HepG2 (cell line): ENCODE measurements at regions not wholly inside any gene's neighbourhood (a gene's known extent, or its start where the extent isn't known, plus 50 kb on each side); places are given as distances from the start of the nearest gene placed in this dataset.

Experiments
- ATAC-seq: fragments of 200-7000 bp; cut with Tn5 transposase; 3 replicates; pipeline ENCODE4 v1.9.1; 2020; ENCODE audit warnings: mild to moderate bottlenecking, moderate library complexity
- BruUV-seq: library from RNA; stranded (reverse); fragments of 400-500 nt; replicated peaks from 2 replicates; lab custom pipeline; 2021; lab: Mats Ljungman, UMichigan
- CTCF ChIA-PET: fragments of 300-600 bp; formaldehyde crosslinking; extraction: SDS; loops from one replicate; lab custom pipeline; 2021; ENCODE audit warnings: low total read pairs, inconsistent platforms, low intra/inter-chr PET ratio; lab: Yijun Ruan, JAX
- POLR2A ChIA-PET: fragments of 350-600 bp; sonication (Branson Sonifier 250); formaldehyde crosslinking; loops from one replicate; lab custom pipeline; 2020; ENCODE audit warnings: antibody characterized with exemption, inconsistent platforms; lab: Yijun Ruan, JAX
- DNase-seq: peaks from one replicate; pipeline ENCODE4 v3.0.0-alpha.2; 2015; ENCODE audit warnings: low spot score
- FAIRE-seq: peaks from 3 replicates; lab custom pipeline; 2011; peaks lifted over from hg19 to GRCh38; lab: Jason Lieb, UNC
- H2AFZ ChIP-seq: one replicate; pipeline ENCODE4 v1.6.1; 2011; ENCODE audit warnings: low read length, inconsistent platforms
- H3K27ac ChIP-seq: fragments of 300-600 bp; 3 replicates; pipeline ENCODE4 v1.8.0; 2011; ENCODE audit warnings: mixed run types, mild to moderate bottlenecking, mixed read lengths, low read length, inconsistent platforms; ENCODE audit not compliant: insufficient read depth; ENCODE audit errors: extremely low read length
- H3K27me3 ChIP-seq, 2 experiments: fragments of 200-600 bp in 1 of 2; 2 replicates in 1 of 2; 3 replicates in 1 of 2; pipeline versions ENCODE4 v1.6.0 to v1.8.0; 2011; ENCODE audit warnings: low read length in 2 of 2, mild to moderate bottlenecking in 2 of 2, moderate library complexity in 2 of 2, inconsistent platforms in 1 of 2; ENCODE audit not compliant: insufficient read depth in 2 of 2, control insufficient read depth in 1 of 2
- H3K36me3 ChIP-seq, 2 experiments: fragments of 200-600 bp in 1 of 2; replicated peaks in 1 of 2; 2 replicates in 1 of 2; 3 replicates in 1 of 2; pipeline versions ENCODE4 v1.5.1 to v1.8.0; 2011; ENCODE audit warnings: low read length in 2 of 2, inconsistent platforms in 1 of 2; ENCODE audit not compliant: insufficient read depth in 2 of 2, control insufficient read depth in 1 of 2
- H3K4me1 ChIP-seq: 2 replicates; pipeline ENCODE4 v1.5.1; 2012; ENCODE audit warnings: low read length, inconsistent platforms; ENCODE audit not compliant: insufficient read depth
- H3K4me2 ChIP-seq: 2 replicates; pipeline ENCODE4 v1.6.0; 2011; ENCODE audit warnings: low read depth, low read length, inconsistent platforms
- H3K4me3 ChIP-seq, 3 experiments: fragments of 200-600 bp in 1 of 3; sonication (generic), shearing (Covaris generic) in 1 of 3; replicated peaks in 1 of 3; 2 replicates each; pipeline ENCODE4 v1.5.1; 2011 to 2016; ENCODE audit warnings: low read length in 3 of 3, inconsistent platforms in 2 of 3, low read depth in 2 of 3, mild to moderate bottlenecking in 2 of 3, control low read depth in 1 of 3, mixed read lengths in 1 of 3; ENCODE audit not compliant: insufficient read depth in 1 of 3
- H3K79me2 ChIP-seq: one replicate; pipeline ENCODE4 v1.6.1; 2011; ENCODE audit warnings: low read length, inconsistent platforms; ENCODE audit not compliant: insufficient read depth
- H3K9ac ChIP-seq: 2 replicates; pipeline ENCODE4 v1.6.0; 2011; ENCODE audit warnings: mild to moderate bottlenecking, low read depth, low read length, inconsistent platforms; ENCODE audit not compliant: insufficient read depth
- H3K9me3 ChIP-seq: 2 replicates; pipeline ENCODE4 v1.5.1; 2012; ENCODE audit warnings: mild to moderate bottlenecking, low read length
- H4K20me1 ChIP-seq: 2 replicates; pipeline ENCODE4 v1.6.0; 2011; ENCODE audit warnings: inconsistent platforms, mild to moderate bottlenecking, low read length, moderate library complexity; ENCODE audit not compliant: insufficient read depth
- AKAP8 ChIP-seq: sonication (generic); formaldehyde crosslinking; IDR thresholded peaks from 2 replicates; pipeline ENCODE4 v1.5.1; 2020; ENCODE audit warnings: mild to moderate bottlenecking, missing genetic modification reagents
- CHD4 ChIP-seq: fragments of 200-600 bp; sonication (generic); IDR thresholded peaks from 2 replicates; pipeline ENCODE4 v1.7.0; 2017; ENCODE audit warnings: mild to moderate bottlenecking, low read length, borderline replicate concordance
- NFIB ChIP-seq: sonication (generic); formaldehyde crosslinking; IDR thresholded peaks from 2 replicates; pipeline ENCODE4 v1.9.0; 2021; ENCODE audit warnings: missing genetic modification reagents, mild to moderate bottlenecking, borderline replicate concordance
- PCBP2 ChIP-seq: fragments of 200-400 bp; formaldehyde crosslinking; optimal IDR thresholded peaks from 2 replicates; pipeline ENCODE3; 2018; ENCODE audit warnings: low read length, low read depth; ENCODE audit not compliant: poor library complexity, severe bottlenecking
- PHF8 ChIP-seq: sonication (generic); formaldehyde crosslinking; IDR thresholded peaks from 2 replicates; pipeline ENCODE4 v1.5.0; 2020; ENCODE audit warnings: missing genetic modification reagents
- SALL2 ChIP-seq: sonication (generic); formaldehyde crosslinking; IDR thresholded peaks from 2 replicates; pipeline ENCODE4 v1.8.1; 2023; ENCODE audit warnings: mild to moderate bottlenecking, missing genetic modification reagents, inconsistent platforms
- ZBTB21 ChIP-seq: sonication (generic); formaldehyde crosslinking; IDR thresholded peaks from 2 replicates; pipeline ENCODE4 v1.4.0; 2020; ENCODE audit warnings: missing genetic modification reagents
- ZFP37 ChIP-seq: sonication (generic); formaldehyde crosslinking; IDR thresholded peaks from 2 replicates; pipeline ENCODE4 v1.4.0; 2020; ENCODE audit warnings: missing genetic modification reagents, borderline replicate concordance
- ZNF7 ChIP-seq: IDR thresholded peaks from 2 replicates; pipeline ENCODE4 v1.6.1; 2016; ENCODE audit warnings: missing biosample characterization, missing genetic modification reagents
- ZNF782 ChIP-seq: sonication (generic); formaldehyde crosslinking; IDR thresholded peaks from 2 replicates; pipeline ENCODE4 v1.4.0; 2020; ENCODE audit warnings: missing genetic modification reagents, mild to moderate bottlenecking, borderline replicate concordance
- in situ Hi-C: cut with HindIII; loops from 2 replicates; pipeline ENCODE4 v1.10.0; 2017; ENCODE audit warnings: low pct_unique_long_range_greater_than_20kb; ENCODE audit not compliant: extremely low pct_ligation_motif_present
- intact Hi-C: fragments of 100-400 bp; cut with micrococcal nuclease; formaldehyde crosslinking; loops from one replicate; pipeline ENCODE4 v1.10.0; 2022; ENCODE audit not compliant: unreplicated experiment
- TF ChIP-seq, protein P1 (sequence below): sonication (generic); formaldehyde crosslinking; IDR thresholded peaks from 2 replicates; pipeline ENCODE4 v1.4.0; 2020; ENCODE audit warnings: missing genetic modification reagents, borderline replicate concordance
- TF ChIP-seq, protein P2 (sequence below): sonication (generic); formaldehyde crosslinking; IDR thresholded peaks from 2 replicates; pipeline ENCODE4 v1.8.1; 2023; ENCODE audit warnings: missing genetic modification reagents, inconsistent platforms, borderline replicate concordance

DNA sequence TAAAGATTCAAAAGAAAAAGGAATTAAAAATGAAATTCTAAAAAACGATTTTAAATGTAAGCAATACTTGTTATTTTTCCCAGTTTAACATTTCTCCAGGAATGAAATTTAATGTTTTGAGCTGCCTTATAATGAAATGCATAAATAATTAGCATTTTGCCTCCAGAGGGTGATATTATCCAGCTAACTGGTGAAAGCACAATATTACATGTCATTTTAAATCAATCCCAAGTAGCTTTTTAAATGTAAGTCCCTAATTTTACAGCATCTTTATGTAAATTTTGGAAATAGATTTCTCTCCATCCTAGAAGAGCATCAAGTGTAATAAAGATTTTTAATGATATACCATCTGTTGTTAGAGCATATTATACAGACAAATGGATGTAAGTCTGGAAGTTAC, 139.1 kb upstream of the P2RY1 start (continued):
- TF ChIP-seq, protein P1, sequence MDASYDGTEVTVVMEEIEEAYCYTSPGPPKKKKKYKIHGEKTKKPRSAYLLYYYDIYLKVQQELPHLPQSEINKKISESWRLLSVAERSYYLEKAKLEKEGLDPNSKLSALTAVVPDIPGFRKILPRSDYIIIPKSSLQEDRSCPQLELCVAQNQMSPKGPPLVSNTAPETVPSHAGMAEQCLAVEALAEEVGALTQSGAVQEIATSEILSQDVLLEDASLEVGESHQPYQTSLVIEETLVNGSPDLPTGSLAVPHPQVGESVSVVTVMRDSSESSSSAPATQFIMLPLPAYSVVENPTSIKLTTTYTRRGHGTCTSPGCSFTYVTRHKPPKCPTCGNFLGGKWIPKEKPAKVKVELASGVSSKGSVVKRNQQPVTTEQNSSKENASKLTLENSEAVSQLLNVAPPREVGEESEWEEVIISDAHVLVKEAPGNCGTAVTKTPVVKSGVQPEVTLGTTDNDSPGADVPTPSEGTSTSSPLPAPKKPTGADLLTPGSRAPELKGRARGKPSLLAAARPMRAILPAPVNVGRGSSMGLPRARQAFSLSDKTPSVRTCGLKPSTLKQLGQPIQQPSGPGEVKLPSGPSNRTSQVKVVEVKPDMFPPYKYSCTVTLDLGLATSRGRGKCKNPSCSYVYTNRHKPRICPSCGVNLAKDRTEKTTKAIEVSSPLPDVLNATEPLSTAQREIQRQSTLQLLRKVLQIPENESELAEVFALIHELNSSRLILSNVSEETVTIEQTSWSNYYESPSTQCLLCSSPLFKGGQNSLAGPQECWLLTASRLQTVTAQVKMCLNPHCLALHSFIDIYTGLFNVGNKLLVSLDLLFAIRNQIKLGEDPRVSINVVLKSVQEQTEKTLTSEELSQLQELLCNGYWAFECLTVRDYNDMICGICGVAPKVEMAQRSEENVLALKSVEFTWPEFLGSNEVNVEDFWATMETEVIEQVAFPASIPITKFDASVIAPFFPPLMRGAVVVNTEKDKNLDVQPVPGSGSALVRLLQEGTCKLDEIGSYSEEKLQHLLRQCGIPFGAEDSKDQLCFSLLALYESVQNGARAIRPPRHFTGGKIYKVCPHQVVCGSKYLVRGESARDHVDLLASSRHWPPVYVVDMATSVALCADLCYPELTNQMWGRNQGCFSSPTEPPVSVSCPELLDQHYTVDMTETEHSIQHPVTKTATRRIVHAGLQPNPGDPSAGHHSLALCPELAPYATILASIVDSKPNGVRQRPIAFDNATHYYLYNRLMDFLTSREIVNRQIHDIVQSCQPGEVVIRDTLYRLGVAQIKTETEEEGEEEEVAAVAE (CRISPR knock-in tag) = no peak
- no peak for TF ChIP-seq PHF8
- no peak for TF ChIP-seq CHD4

DNA sequence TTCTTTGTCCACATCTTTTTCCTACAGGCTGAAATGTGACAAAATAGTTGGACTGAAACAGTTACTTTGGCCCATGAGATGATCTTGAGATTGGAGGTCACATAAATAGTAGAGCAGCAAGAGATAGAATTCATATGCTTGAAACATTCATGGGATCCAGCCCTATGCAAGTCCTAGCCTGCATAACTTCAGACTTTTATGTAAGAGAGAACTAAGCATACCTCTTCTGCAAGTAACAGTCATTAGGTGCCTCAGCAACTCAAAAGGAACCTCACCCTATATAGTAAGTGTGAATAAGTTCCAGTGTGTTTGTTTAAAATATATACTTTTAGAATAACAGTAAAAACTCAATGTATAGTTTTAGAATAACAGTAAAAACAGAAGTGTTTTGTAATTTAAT, 138.0 kb upstream of the P2RY1 start:
- Histone ChIP-seq H3K27ac (no peak overlapping the region), H3K79me2 (no peaks in the 10 kb centered on the region), H3K4me1 (no peaks in the 10 kb centered on the region), H3K4me3 (no peak overlapping the region), H3K36me3 (no peaks in the 10 kb centered on the region), H3K4me2 (no peak overlapping the region), H3K9me3 (no peaks in the 10 kb centered on the region), H4K20me1 (no peaks in the 10 kb centered on the region), H2AFZ (no peak overlapping the region), H3K9ac (no peak overlapping the region), H3K27me3 (no peaks in the 10 kb centered on the region)
- DNase-seq (no peak), ATAC-seq (no peak), FAIRE-seq (no peak)
- CTCF ChIA-PET = no interaction called here
- intact Hi-C loops = no loop called here
- POLR2A ChIA-PET = no interaction called here
- TF ChIP-seq PCBP2 (no peak), ZNF782 (CRISPR knock-in tag) (no peak), AKAP8 (CRISPR knock-in tag) (no peak), SALL2 (CRISPR knock-in tag) (no peak), ZFP37 (CRISPR knock-in tag) (no peak), ZBTB21 (CRISPR knock-in tag) (no peak), ZNF7 (CRISPR knock-in tag) (no peak), NFIB (no peak)
- TF ChIP-seq, protein P2, sequence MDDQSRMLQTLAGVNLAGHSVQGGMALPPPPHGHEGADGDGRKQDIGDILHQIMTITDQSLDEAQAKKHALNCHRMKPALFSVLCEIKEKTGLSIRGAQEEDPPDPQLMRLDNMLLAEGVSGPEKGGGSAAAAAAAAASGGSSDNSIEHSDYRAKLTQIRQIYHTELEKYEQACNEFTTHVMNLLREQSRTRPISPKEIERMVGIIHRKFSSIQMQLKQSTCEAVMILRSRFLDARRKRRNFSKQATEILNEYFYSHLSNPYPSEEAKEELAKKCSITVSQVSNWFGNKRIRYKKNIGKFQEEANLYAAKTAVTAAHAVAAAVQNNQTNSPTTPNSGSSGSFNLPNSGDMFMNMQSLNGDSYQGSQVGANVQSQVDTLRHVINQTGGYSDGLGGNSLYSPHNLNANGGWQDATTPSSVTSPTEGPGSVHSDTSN (CRISPR knock-in tag) = no peak
- in situ Hi-C loops = no loop called here
- no TSS peak for BruUV-seq
